T-helper 1 cell treated with Interleukin-12 subunit alpha and Interleukin-12 subunit beta and Interleukin-4 antibody, amounts not matched to agents 30 μg/mL and 1 μg/mL, for 36 hours (primary cell): ENCODE measurements at regions not wholly inside any gene's neighbourhood (a gene's known extent, or its start where the extent isn't known, plus 50 kb on each side); places are given as distances from the start of the nearest gene placed in this dataset.

Experiments
- H3K27ac Mint-ChIP-seq: one replicate; pipeline ENCODE4 v1.8.0; 2021; ENCODE audit warnings: mild to moderate bottlenecking, mixed read lengths
- H3K27me3 Mint-ChIP-seq: one replicate; pipeline ENCODE4 v1.8.0; 2021; ENCODE audit warnings: low read depth, mixed read lengths
- H3K36me3 Mint-ChIP-seq: one replicate; pipeline ENCODE4 v1.8.0; 2021; ENCODE audit warnings: low read depth, mixed read lengths
- H3K4me1 Mint-ChIP-seq: one replicate; pipeline ENCODE4 v1.8.0; 2021; ENCODE audit warnings: low read depth, mixed read lengths
- H3K4me3 Mint-ChIP-seq: one replicate; pipeline ENCODE4 v1.8.0; 2021; ENCODE audit warnings: mild to moderate bottlenecking, moderate library complexity, mixed read lengths
- H3K9me3 Mint-ChIP-seq: one replicate; pipeline ENCODE4 v1.8.0; 2021; ENCODE audit warnings: mixed read lengths

GRCh38 chr4:66906314-66906713 is 639.0 kb downstream of the CENPC start:
- no peaks in the 10 kb centered on the region for H3K9me3 Mint-ChIP-seq
- no peaks in the 10 kb centered on the region for H3K4me1 Mint-ChIP-seq
- no peak overlapping the region for H3K27ac Mint-ChIP-seq
- no peaks in the 10 kb centered on the region for H3K27me3 Mint-ChIP-seq
- H3K36me3 Mint-ChIP-seq, result no peaks in the 10 kb centered on the region
- H3K4me3 Mint-ChIP-seq, result no peak overlapping the region

- Mint-ChIP-seq H3K27ac (no peak overlapping the region), H3K36me3 (no peaks in the 10 kb centered on the region), H3K4me1 (no peaks in the 10 kb centered on the region), H3K27me3 (no peaks in the 10 kb centered on the region), H3K4me3 (no peak overlapping the region), H3K9me3 (no peaks in the 10 kb centered on the region)
These were observed 645.8 kb downstream of the CENPC start for GRCh38 chr4:66899422-66900065.

- Mint-ChIP-seq H3K4me3 (no peak overlapping the region), H3K4me1 (no peaks in the 10 kb centered on the region), H3K27ac (no peak overlapping the region), H3K27me3 (no peaks in the 10 kb centered on the region), H3K9me3 (no peaks in the 10 kb centered on the region), H3K36me3 (no peaks in the 10 kb centered on the region)
These were observed 651.5 kb downstream of the CENPC start for GRCh38 chr4:66893807-66894206.

GRCh38 chr4:66887061-66887460 is 658.2 kb downstream of the CENPC start:
- H3K27ac Mint-ChIP-seq, result no peak overlapping the region
- H3K27me3 Mint-ChIP-seq, result no peaks in the 10 kb centered on the region
- H3K36me3 Mint-ChIP-seq, result no peaks in the 10 kb centered on the region
- peaks cover 7% of the 10 kb centered on the region for H3K9me3 Mint-ChIP-seq
- H3K4me1 Mint-ChIP-seq, result no peaks in the 10 kb centered on the region
- H3K4me3 Mint-ChIP-seq, result no peak overlapping the region

GRCh38 chr4:66885501-66886165 is 659.7 kb downstream of the CENPC start:
- Mint-ChIP-seq H3K9me3 (peaks cover 12% of the 10 kb centered on the region), H3K27ac (no peak overlapping the region), H3K27me3 (no peaks in the 10 kb centered on the region), H3K36me3 (no peaks in the 10 kb centered on the region), H3K4me1 (no peaks in the 10 kb centered on the region), H3K4me3 (no peak overlapping the region)

GRCh38 chr4:66876946-66877345 is 668.4 kb downstream of the CENPC start:
- Mint-ChIP-seq H3K27me3 (no peaks in the 10 kb centered on the region), H3K4me3 (no peak overlapping the region), H3K4me1 (no peaks in the 10 kb centered on the region), H3K36me3 (no peaks in the 10 kb centered on the region), H3K27ac (no peak overlapping the region), H3K9me3 (peaks cover 4% of the 10 kb centered on the region)

GRCh38 chr4:66872661-66873060 is 672.6 kb downstream of the CENPC start:
- Mint-ChIP-seq H3K9me3 (no peaks in the 10 kb centered on the region), H3K36me3 (no peaks in the 10 kb centered on the region), H3K27ac (no peak overlapping the region), H3K4me3 (no peak overlapping the region), H3K27me3 (no peaks in the 10 kb centered on the region), H3K4me1 (no peaks in the 10 kb centered on the region)

- Mint-ChIP-seq H3K9me3 (no peaks in the 10 kb centered on the region), H3K4me3 (no peak overlapping the region), H3K36me3 (no peaks in the 10 kb centered on the region), H3K4me1 (no peaks in the 10 kb centered on the region), H3K27ac (no peak overlapping the region), H3K27me3 (no peaks in the 10 kb centered on the region)
These were observed 681.8 kb downstream of the CENPC start for GRCh38 chr4:66863481-66863880.

- H3K36me3 Mint-ChIP-seq, result no peaks in the 10 kb centered on the region
- no peaks in the 10 kb centered on the region for H3K9me3 Mint-ChIP-seq
- no peaks in the 10 kb centered on the region for H3K27me3 Mint-ChIP-seq
- no peak overlapping the region for H3K4me3 Mint-ChIP-seq
- no peaks in the 10 kb centered on the region for H3K4me1 Mint-ChIP-seq
- no peak overlapping the region for H3K27ac Mint-ChIP-seq
These were observed 689.3 kb downstream of the CENPC start for GRCh38 chr4:66855956-66856355.

GRCh38 chr4:66853845-66854244 is 691.5 kb downstream of the CENPC start:
- H3K4me1 Mint-ChIP-seq, result no peaks in the 10 kb centered on the region

GRCh38 chr4:66852843-66853242 is 692.5 kb downstream of the CENPC start:
- Mint-ChIP-seq H3K36me3 (no peaks in the 10 kb centered on the region), H3K9me3 (no peaks in the 10 kb centered on the region), H3K4me1 (no peaks in the 10 kb centered on the region), H3K27me3 (no peaks in the 10 kb centered on the region), H3K4me3 (no peak overlapping the region), H3K27ac (no peak overlapping the region)

More at GRCh38 chr4:66853845-66854244, 691.5 kb downstream of the CENPC start:
- Mint-ChIP-seq H3K4me3 (no peak overlapping the region), H3K9me3 (no peaks in the 10 kb centered on the region), H3K36me3 (no peaks in the 10 kb centered on the region), H3K27me3 (no peaks in the 10 kb centered on the region), H3K27ac (no peak overlapping the region)

- H3K36me3 Mint-ChIP-seq, result no peaks in the 10 kb centered on the region
- H3K9me3 Mint-ChIP-seq, result no peaks in the 10 kb centered on the region
- H3K4me3 Mint-ChIP-seq, result no peak overlapping the region
- no peak overlapping the region for H3K27ac Mint-ChIP-seq
- no peaks in the 10 kb centered on the region for H3K27me3 Mint-ChIP-seq
- H3K4me1 Mint-ChIP-seq, result no peaks in the 10 kb centered on the region
These were observed 695.7 kb downstream of the CENPC start for GRCh38 chr4:66849596-66849995.

- H3K9me3 Mint-ChIP-seq, result peaks cover 3% of the 10 kb centered on the region
- H3K27ac Mint-ChIP-seq, result no peak overlapping the region
- H3K4me3 Mint-ChIP-seq, result no peak overlapping the region
- H3K36me3 Mint-ChIP-seq, result no peaks in the 10 kb centered on the region
- H3K4me1 Mint-ChIP-seq, result no peaks in the 10 kb centered on the region
- H3K27me3 Mint-ChIP-seq, result no peaks in the 10 kb centered on the region
These were observed 702.6 kb downstream of the CENPC start for GRCh38 chr4:66842724-66843088.

GRCh38 chr4:66842026-66842723 is 703.1 kb downstream of the CENPC start:
- H3K4me1 Mint-ChIP-seq, result no peaks in the 10 kb centered on the region
- H3K9me3 Mint-ChIP-seq, result peaks cover 3% of the 10 kb centered on the region
- H3K4me3 Mint-ChIP-seq, result no peak overlapping the region
- no peak overlapping the region for H3K27ac Mint-ChIP-seq
- no peaks in the 10 kb centered on the region for H3K36me3 Mint-ChIP-seq
- no peaks in the 10 kb centered on the region for H3K27me3 Mint-ChIP-seq

- Mint-ChIP-seq H3K4me1 (no peaks in the 10 kb centered on the region), H3K4me3 (no peak overlapping the region), H3K27me3 (no peaks in the 10 kb centered on the region), H3K36me3 (no peaks in the 10 kb centered on the region), H3K27ac (no peak overlapping the region), H3K9me3 (peaks cover 3% of the 10 kb centered on the region)
These were observed 705.1 kb downstream of the CENPC start for GRCh38 chr4:66840178-66840577.
